Activated T-cell treated with anti-CD3 and anti-CD28 coated beads, Interleukin-2, amount 50 U/mL, for 24 hours (primary cell): ENCODE measurements at regions not wholly inside any gene's neighbourhood (a gene's known extent, or its start where the extent isn't known, plus 50 kb on each side); places are given as distances from the start of the nearest gene placed in this dataset.

ENCODE experiments used
- DNase-seq: peaks from one replicate; pipeline ENCODE4 v3.0.0-alpha.2; 2020
- H3K27ac Mint-ChIP-seq: 2 replicates; pipeline ENCODE4 v1.8.0; 2020; ENCODE audit warnings: mild to moderate bottlenecking, mixed read lengths
- H3K27me3 Mint-ChIP-seq: 2 replicates; pipeline ENCODE4 v1.8.0; 2020; ENCODE audit warnings: mixed read lengths
- H3K36me3 Mint-ChIP-seq: 2 replicates; pipeline ENCODE4 v1.8.0; 2020; ENCODE audit warnings: low read depth, mixed read lengths
- H3K4me1 Mint-ChIP-seq: 2 replicates; pipeline ENCODE4 v1.8.0; 2020; ENCODE audit warnings: low read depth, mixed read lengths
- H3K4me3 Mint-ChIP-seq: 2 replicates; pipeline ENCODE4 v1.8.0; 2020; ENCODE audit warnings: mild to moderate bottlenecking, moderate library complexity, mixed read lengths
- H3K9me3 Mint-ChIP-seq: 2 replicates; pipeline ENCODE4 v1.8.0; 2020; ENCODE audit warnings: mixed read lengths

- Mint-ChIP-seq H3K36me3 (no peaks in the 10 kb centered on the region), H3K9me3 (no peaks in the 10 kb centered on the region), H3K27me3 (no peaks in the 10 kb centered on the region), H3K4me3 (no peak overlapping the region), H3K27ac (no peak overlapping the region), H3K4me1 (peaks cover 44% of the 10 kb centered on the region)
- DNase-seq = no peak
Measured at GRCh38 chr3:30289324-30289723, 317.1 kb upstream of the TGFBR2 start.

DNA sequence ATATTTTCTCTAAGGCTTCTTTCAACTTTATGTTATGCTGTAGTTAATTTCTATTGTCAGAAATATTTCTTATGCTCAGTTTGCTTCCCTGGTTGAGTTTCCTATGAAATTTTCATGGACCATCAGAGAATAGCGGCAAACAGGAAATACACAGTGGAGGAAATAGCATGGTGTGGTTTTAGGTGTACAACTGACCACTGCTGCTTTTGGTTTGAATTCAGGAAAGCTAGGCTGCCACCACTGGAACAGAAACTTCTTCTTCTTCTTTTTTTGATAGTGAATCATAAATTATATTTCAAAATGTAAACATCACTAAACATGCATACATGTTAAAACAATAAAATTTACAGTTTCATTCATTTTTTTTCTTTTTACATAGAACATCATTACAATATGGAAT, 316.6 kb upstream of the TGFBR2 start:
- H3K4me3 Mint-ChIP-seq = no peak overlapping the region
- peaks cover 44% of the 10 kb centered on the region for H3K4me1 Mint-ChIP-seq
- no peaks in the 10 kb centered on the region for H3K9me3 Mint-ChIP-seq
- no peak overlapping the region for H3K27ac Mint-ChIP-seq
- DNase-seq = no peak
- H3K36me3 Mint-ChIP-seq = no peaks in the 10 kb centered on the region
- H3K27me3 Mint-ChIP-seq = no peaks in the 10 kb centered on the region

GRCh38 chr3:30290479-30290878, 315.9 kb upstream of the TGFBR2 start:
- Mint-ChIP-seq H3K4me1 (peaks cover 38% of the 10 kb centered on the region), H3K36me3 (no peaks in the 10 kb centered on the region), H3K4me3 (no peak overlapping the region), H3K27ac (no peak overlapping the region), H3K27me3 (no peaks in the 10 kb centered on the region), H3K9me3 (no peaks in the 10 kb centered on the region)
- no peak for DNase-seq

DNA sequence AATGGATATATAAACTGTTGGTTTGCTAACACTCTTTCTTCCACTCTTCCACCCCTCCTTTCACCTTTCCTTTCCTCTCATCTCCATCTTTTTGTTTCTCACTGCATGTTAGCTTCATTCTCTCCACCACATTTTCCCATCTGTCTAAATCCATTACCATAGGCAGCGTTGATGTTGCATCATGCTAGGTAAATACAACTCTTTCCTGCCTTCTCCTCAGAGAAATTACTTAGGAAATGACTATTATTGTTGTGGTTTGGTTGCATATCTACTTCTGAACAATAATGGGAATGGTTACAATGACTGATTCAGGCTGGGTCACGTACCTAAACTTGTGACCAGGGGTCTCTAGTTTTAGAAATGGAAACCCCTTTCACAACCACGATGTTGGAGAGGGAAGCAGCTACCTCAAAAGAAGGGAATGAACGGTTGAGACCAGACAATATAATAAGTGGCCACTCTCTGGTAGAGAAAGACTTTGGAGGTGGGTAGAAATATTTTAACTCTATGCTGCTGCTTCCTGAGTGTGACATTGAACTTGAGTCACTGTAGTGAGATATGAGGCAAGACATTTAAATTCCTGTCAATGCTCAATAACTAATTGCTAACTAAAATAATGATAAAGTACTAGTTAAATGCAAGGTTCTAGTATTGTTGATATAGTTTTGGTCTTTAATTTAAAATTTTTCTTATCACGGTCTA, 314.1 kb upstream of the TGFBR2 start:
- no peaks in the 10 kb centered on the region for H3K27me3 Mint-ChIP-seq
- DNase-seq = no peak
- H3K27ac Mint-ChIP-seq = no peak overlapping the region
- no peaks in the 10 kb centered on the region for H3K36me3 Mint-ChIP-seq
- H3K4me1 Mint-ChIP-seq = peaks cover 23% of the 10 kb centered on the region
- no peaks in the 10 kb centered on the region for H3K9me3 Mint-ChIP-seq
- H3K4me3 Mint-ChIP-seq = no peak overlapping the region

- Mint-ChIP-seq H3K9me3 (no peaks in the 10 kb centered on the region), H3K27me3 (no peaks in the 10 kb centered on the region), H3K36me3 (no peaks in the 10 kb centered on the region), H3K4me1 (peaks cover 22% of the 10 kb centered on the region), H3K27ac (no peak overlapping the region), H3K4me3 (no peak overlapping the region)
- no peak for DNase-seq
Measured at GRCh38 chr3:30293621-30294240, 312.7 kb upstream of the TGFBR2 start.

GRCh38 chr3:30294241-30294667, 312.1 kb upstream of the TGFBR2 start:
- Mint-ChIP-seq H3K4me3 (no peak overlapping the region), H3K4me1 (peaks cover 21% of the 10 kb centered on the region), H3K36me3 (no peaks in the 10 kb centered on the region), H3K9me3 (no peaks in the 10 kb centered on the region), H3K27ac (no peak overlapping the region), H3K27me3 (no peaks in the 10 kb centered on the region)
- no peak for DNase-seq

- Mint-ChIP-seq H3K4me3 (no peak overlapping the region), H3K9me3 (no peaks in the 10 kb centered on the region), H3K36me3 (no peaks in the 10 kb centered on the region), H3K27ac (no peak overlapping the region), H3K27me3 (no peaks in the 10 kb centered on the region), H3K4me1 (peaks cover 16% of the 10 kb centered on the region)
- no peak for DNase-seq
Measured at GRCh38 chr3:30297112-30297511, 309.3 kb upstream of the TGFBR2 start.

DNA sequence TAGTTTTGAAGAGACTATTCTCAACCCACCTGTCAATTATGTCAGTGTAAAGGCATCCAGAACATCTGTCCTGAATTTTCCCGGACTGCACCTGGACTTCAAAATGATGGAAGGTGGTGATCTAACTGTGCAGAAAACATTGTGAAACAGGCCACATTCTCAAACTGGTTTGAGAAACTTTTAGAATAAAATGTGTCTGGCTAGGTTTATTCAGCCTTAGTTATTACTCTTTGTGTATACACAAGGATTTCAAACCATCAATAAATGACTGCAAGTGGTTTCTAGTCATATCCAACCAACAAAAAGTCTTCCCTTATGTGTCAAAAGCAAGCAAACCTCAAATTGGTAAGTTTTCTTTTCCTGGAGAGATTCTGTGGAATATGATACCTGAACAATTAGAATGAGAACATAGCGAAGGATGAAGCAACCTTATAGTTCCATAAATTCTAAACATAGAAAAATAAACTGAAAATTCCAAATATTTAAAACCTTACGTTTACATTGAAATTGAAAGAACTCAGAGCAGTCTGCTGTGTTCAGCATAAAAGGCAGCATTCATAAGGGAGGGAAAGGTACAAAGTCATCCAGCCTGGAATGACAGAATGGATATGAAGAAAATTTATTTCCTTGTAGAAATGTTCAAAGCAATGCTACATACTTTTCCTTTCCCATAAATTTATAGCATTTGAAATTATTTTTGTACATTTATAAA, 306.6 kb upstream of the TGFBR2 start:
- H3K9me3 Mint-ChIP-seq = peaks cover 4% of the 10 kb centered on the region
- H3K36me3 Mint-ChIP-seq = no peaks in the 10 kb centered on the region
- peaks cover 11% of the 10 kb centered on the region for H3K4me1 Mint-ChIP-seq
- no peaks in the 10 kb centered on the region for H3K27me3 Mint-ChIP-seq
- H3K4me3 Mint-ChIP-seq = no peak overlapping the region
- DNase-seq = no peak
- H3K27ac Mint-ChIP-seq = no peak overlapping the region

DNA sequence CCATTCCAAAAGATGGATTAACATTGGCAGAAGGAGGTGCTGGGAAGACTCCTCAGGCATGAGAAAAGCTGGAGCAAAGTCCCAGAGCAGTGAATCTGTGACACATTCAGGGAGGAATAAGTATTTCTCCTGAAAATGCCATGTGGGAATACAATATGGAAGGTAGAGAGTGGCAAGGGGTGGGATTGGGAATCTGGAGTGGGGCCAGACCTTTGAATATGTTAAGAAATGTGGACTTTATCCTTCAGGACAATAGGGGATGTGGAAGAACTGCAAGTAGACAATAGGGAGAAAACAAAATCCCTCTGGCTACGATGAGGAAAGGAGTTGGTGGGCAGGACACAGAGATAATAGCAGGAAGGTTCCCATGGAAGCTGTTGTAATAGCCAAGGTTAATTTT, 305.6 kb upstream of the TGFBR2 start:
- H3K27me3 Mint-ChIP-seq = no peaks in the 10 kb centered on the region
- H3K4me1 Mint-ChIP-seq = peaks cover 11% of the 10 kb centered on the region
- DNase-seq = no peak
- H3K4me3 Mint-ChIP-seq = no peak overlapping the region
- no peak overlapping the region for H3K27ac Mint-ChIP-seq
- no peaks in the 10 kb centered on the region for H3K36me3 Mint-ChIP-seq
- H3K9me3 Mint-ChIP-seq = peaks cover 7% of the 10 kb centered on the region

DNA sequence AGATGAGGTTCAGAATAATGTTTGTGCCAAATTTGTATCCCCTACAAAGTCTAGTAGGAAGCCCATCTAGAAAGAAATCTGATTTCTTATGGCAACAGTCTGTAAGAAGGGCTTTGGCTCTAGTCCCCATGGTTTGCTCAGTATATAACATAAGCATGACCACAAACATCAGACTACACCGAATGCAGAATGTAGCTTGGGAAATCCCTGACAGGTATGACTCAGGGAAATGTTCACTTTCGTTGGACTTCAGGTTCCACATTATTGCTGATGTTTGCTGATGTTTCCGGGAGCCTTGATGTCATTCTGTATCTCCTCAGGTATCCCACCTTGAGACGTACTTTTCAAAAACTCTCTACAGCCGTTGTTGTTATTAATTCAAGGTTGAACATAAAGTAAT, 304.4 kb upstream of the TGFBR2 start:
- H3K4me1 Mint-ChIP-seq = peaks cover 11% of the 10 kb centered on the region
- H3K4me3 Mint-ChIP-seq = no peak overlapping the region
- peaks cover 15% of the 10 kb centered on the region for H3K9me3 Mint-ChIP-seq
- H3K27me3 Mint-ChIP-seq = no peaks in the 10 kb centered on the region
- H3K27ac Mint-ChIP-seq = no peak overlapping the region
- no peak for DNase-seq
- no peaks in the 10 kb centered on the region for H3K36me3 Mint-ChIP-seq

- peaks cover 17% of the 10 kb centered on the region for H3K4me1 Mint-ChIP-seq
- no peak overlapping the region for H3K27ac Mint-ChIP-seq
- no peak for DNase-seq
- no peaks in the 10 kb centered on the region for H3K27me3 Mint-ChIP-seq
- H3K4me3 Mint-ChIP-seq = no peak overlapping the region
- no peaks in the 10 kb centered on the region for H3K36me3 Mint-ChIP-seq
- peaks cover 15% of the 10 kb centered on the region for H3K9me3 Mint-ChIP-seq
Measured at GRCh38 chr3:30303770-30304169, 302.6 kb upstream of the TGFBR2 start.

DNA sequence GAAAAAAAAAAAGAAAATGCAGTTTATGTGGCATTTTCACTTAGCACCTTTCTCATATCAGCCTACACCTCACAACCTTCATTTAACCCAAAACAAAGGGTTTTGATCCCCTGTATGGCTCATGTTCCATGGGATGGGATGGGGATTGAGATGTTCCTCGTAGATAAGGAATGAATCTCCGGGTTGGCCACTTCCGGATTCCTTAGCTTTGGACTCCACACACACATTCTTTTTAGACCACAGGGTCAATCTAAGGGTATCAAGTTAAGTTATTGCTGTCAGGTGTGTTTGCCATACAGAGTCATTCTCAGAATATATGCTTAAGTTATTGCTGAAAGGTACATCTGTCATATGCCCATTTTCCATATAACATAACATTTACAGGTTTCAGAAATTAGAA, 301.4 kb upstream of the TGFBR2 start:
- Mint-ChIP-seq H3K36me3 (no peaks in the 10 kb centered on the region), H3K27ac (no peak overlapping the region), H3K4me3 (no peak overlapping the region), H3K9me3 (peaks cover 15% of the 10 kb centered on the region), H3K4me1 (peaks cover 12% of the 10 kb centered on the region), H3K27me3 (no peaks in the 10 kb centered on the region)
- DNase-seq = no peak

GRCh38 chr3:30306896-30307295, 299.5 kb upstream of the TGFBR2 start:
- no peak overlapping the region for H3K27ac Mint-ChIP-seq

DNA sequence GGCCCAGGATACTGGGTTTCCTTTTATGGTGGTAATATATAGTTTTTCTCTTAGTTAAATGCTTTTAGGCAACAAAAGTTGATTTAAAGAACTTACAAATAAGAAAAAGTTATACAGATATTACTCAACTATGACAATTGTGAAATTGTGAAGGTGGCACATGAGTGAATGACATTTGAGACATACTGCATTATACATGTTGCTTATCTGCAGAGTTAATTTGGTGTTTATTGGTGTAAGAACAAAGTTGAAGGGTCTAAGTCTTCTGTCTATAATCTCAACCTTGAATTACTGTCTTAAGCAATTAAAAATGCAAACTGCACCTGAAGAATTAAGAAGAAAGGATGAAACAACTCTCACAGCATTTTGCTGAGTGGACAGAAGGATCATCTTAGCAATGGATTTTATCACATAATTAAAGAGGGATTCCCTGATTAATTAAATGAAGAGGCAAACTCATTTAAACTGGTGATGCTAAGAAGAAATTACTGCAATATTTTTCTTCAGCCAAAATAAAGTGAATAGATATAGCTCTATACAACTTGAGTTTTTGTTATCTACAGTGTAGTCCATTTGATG, 298.9 kb upstream of the TGFBR2 start:
- Mint-ChIP-seq H3K4me3 (no peak overlapping the region), H3K27ac (no peak overlapping the region), H3K27me3 (no peaks in the 10 kb centered on the region), H3K9me3 (peaks cover 15% of the 10 kb centered on the region), H3K36me3 (no peaks in the 10 kb centered on the region), H3K4me1 (peaks cover 6% of the 10 kb centered on the region)
- DNase-seq = no peak

More at GRCh38 chr3:30306896-30307295, 299.5 kb upstream of the TGFBR2 start:
- Mint-ChIP-seq H3K4me3 (no peak overlapping the region), H3K9me3 (peaks cover 15% of the 10 kb centered on the region), H3K27me3 (no peaks in the 10 kb centered on the region), H3K36me3 (no peaks in the 10 kb centered on the region), H3K4me1 (peaks cover 9% of the 10 kb centered on the region)
- DNase-seq = no peak

- Mint-ChIP-seq H3K4me3 (no peak overlapping the region), H3K27me3 (no peaks in the 10 kb centered on the region), H3K36me3 (no peaks in the 10 kb centered on the region), H3K27ac (no peak overlapping the region), H3K4me1 (peaks cover 6% of the 10 kb centered on the region), H3K9me3 (peaks cover 15% of the 10 kb centered on the region)
- no peak for DNase-seq
Measured at GRCh38 chr3:30308131-30308530, 298.3 kb upstream of the TGFBR2 start.
